ENCODE measurements at regions not wholly inside any gene's neighbourhood (a gene's known extent, or its start where the extent isn't known, plus 50 kb on each side); places are given as distances from the start of the nearest gene placed in this dataset.

DNA sequence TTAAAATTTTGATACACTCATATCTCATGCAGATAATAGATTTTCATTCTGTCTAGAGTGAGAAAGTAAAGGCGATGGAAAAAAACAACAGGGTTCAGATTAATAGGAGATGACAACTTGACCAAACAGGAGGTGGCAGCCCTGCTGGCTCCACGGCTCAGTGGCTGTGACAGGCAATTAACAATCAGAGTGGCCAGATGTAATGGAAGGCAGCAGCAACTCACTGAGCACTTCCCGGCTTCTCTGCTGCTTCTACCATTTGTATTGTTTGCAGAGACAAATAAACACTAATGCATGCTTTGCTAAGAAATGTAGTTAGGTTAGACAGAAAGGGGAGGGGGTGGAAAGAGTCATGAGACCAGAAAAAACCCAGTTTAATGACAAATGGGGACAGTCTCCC is 473.0 kb upstream of the SLC10A2 start:
- BruUV-seq (replicated peaks) = no TSS peak
- Histone ChIP-seq H3K9me3 (ENCODE audit: low read length) (no peaks in the 10 kb centered on the region), H3K36me3 (ENCODE audit: insufficient read depth, low read length) (no peaks in the 10 kb centered on the region)

DNA sequence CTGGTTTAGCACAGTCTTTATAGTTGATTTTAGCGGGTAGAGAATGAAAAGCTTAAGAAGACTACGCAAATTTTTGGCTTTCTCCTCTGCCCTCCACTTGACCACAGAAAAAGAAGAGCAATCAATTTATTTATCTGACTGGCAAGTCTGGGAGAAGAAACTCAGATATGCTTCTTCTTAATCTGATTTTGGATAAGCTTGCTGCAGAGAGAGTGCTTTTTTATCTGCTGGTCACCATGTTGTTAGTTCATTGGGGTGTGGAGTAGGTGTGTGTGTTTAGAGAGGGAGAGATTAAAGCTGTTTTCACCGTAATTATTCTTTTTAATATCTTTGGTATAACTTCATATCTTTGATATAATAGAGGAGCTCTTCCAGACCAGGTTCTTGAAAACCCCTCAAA is 471.4 kb upstream of the SLC10A2 start:
- intact Hi-C loops (cut with micrococcal nuclease; ENCODE audit: unreplicated experiment) = no loop called here
- no peaks in the 10 kb centered on the region for H4K20me1 ChIP-seq (ENCODE audit: insufficient read depth, low read length)
- POLR2A ChIA-PET = interaction anchor here (0.6 kb wide), 1 partner anchor 18 kb away, joined by 3 read pairs; no protein-coding TSS in a partner anchor
- H3K9me3 ChIP-seq (ENCODE audit: low read length) = no peaks in the 10 kb centered on the region
- H3K36me3 ChIP-seq (ENCODE audit: insufficient read depth, low read length) = no peaks in the 10 kb centered on the region
- CTCF ChIA-PET (ENCODE audit: unreplicated experiment) = no interaction called here
- H3K79me2 ChIP-seq (ENCODE audit: insufficient read depth, low read depth, low read length) = no peaks in the 10 kb centered on the region
- no peak overlapping the region for H3K27ac ChIP-seq (ENCODE audit: low read depth, low read length, poor library complexity, severe bottlenecking)
- DNase-seq (ENCODE audit: low spot score) = no peak
- TF ChIP-seq, protein P1, sequence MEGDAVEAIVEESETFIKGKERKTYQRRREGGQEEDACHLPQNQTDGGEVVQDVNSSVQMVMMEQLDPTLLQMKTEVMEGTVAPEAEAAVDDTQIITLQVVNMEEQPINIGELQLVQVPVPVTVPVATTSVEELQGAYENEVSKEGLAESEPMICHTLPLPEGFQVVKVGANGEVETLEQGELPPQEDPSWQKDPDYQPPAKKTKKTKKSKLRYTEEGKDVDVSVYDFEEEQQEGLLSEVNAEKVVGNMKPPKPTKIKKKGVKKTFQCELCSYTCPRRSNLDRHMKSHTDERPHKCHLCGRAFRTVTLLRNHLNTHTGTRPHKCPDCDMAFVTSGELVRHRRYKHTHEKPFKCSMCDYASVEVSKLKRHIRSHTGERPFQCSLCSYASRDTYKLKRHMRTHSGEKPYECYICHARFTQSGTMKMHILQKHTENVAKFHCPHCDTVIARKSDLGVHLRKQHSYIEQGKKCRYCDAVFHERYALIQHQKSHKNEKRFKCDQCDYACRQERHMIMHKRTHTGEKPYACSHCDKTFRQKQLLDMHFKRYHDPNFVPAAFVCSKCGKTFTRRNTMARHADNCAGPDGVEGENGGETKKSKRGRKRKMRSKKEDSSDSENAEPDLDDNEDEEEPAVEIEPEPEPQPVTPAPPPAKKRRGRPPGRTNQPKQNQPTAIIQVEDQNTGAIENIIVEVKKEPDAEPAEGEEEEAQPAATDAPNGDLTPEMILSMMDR (conservative IDR thresholded peaks at IDR 0.05; ENCODE audit: low read length) = no peak
- no peak for TF ChIP-seq EZH2phosphoT487 (IDR thresholded peaks at IDR 0.05; ENCODE audit: borderline replicate concordance, low read depth, low read length)
- H3K4me1 ChIP-seq (ENCODE audit: insufficient read depth, low read length, poor library complexity, severe bottlenecking) = no peaks in the 10 kb centered on the region
- no peak overlapping the region for H3K4me3 ChIP-seq (ENCODE audit: low read depth, low read length, poor library complexity, severe bottlenecking)
- H3K9me2 ChIP-seq (ENCODE audit: insufficient read depth, low read length) = no peaks in the 10 kb centered on the region
- no peak overlapping the region for H2AFZ ChIP-seq (ENCODE audit: low read length)
- H3K4me2 ChIP-seq (ENCODE audit: low read length) = no peak overlapping the region
- BruUV-seq (replicated peaks) = no TSS peak

More for the DNA sequence above, 473.0 kb upstream of the SLC10A2 start:
- H3K4me3 ChIP-seq (ENCODE audit: low read depth, low read length, poor library complexity, severe bottlenecking) = no peak overlapping the region
- H3K9me2 ChIP-seq (ENCODE audit: insufficient read depth, low read length) = no peaks in the 10 kb centered on the region
- intact Hi-C loops (cut with micrococcal nuclease; ENCODE audit: unreplicated experiment) = no loop called here
- no peaks in the 10 kb centered on the region for H4K20me1 ChIP-seq (ENCODE audit: insufficient read depth, low read length)
- H3K4me2 ChIP-seq (ENCODE audit: low read length) = no peak overlapping the region
- no peak for TF ChIP-seq EZH2phosphoT487 (IDR thresholded peaks at IDR 0.05; ENCODE audit: borderline replicate concordance, low read depth, low read length)
- TF ChIP-seq, protein P1 (conservative IDR thresholded peaks at IDR 0.05; ENCODE audit: low read length) = no peak
- H3K4me1 ChIP-seq (ENCODE audit: insufficient read depth, low read length, poor library complexity, severe bottlenecking) = no peaks in the 10 kb centered on the region
- H2AFZ ChIP-seq (ENCODE audit: low read length) = no peak overlapping the region
- ChIA-PET POLR2A (interaction anchor here (0.6 kb wide), 1 partner anchor 967 kb away, joined by 4 read pairs; no protein-coding TSS in a partner anchor), CTCF (ENCODE audit: unreplicated experiment) (no interaction called here)
- H3K79me2 ChIP-seq (ENCODE audit: insufficient read depth, low read depth, low read length) = no peaks in the 10 kb centered on the region
- no peak for DNase-seq (ENCODE audit: low spot score)
- no peak overlapping the region for H3K27ac ChIP-seq (ENCODE audit: low read depth, low read length, poor library complexity, severe bottlenecking)

DNA sequence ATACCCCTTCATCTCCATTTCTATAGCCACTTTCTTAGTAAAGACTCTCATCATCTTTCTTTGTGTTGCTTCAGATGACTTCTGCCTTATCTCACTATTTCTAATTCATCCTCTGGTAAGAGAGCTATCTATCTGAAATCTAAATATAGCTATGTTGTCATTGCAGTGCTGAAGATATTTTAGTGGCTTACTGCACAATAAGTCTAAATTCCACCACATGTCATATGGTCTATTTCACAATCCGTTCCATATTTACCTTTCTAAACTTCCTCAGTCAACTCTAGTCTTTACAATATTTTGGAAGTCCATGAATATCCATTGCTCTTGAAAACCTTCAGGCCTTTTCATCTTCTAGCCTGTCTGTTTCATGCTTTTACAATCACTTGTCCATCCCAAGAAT is 465.1 kb upstream of the SLC10A2 start:
- POLR2A ChIA-PET = interaction anchor here (1.1 kb wide), 1 partner anchor 20 kb away, joined by 3 read pairs; no protein-coding TSS in a partner anchor
- intact Hi-C loops (cut with micrococcal nuclease; ENCODE audit: unreplicated experiment) = no loop called here
- Histone ChIP-seq H2AFZ (ENCODE audit: low read length) (no peak overlapping the region), H3K9me2 (ENCODE audit: insufficient read depth, low read length) (no peaks in the 10 kb centered on the region), H3K79me2 (ENCODE audit: insufficient read depth, low read depth, low read length) (no peaks in the 10 kb centered on the region), H3K4me1 (ENCODE audit: insufficient read depth, low read length, poor library complexity, severe bottlenecking) (no peaks in the 10 kb centered on the region), H3K27ac (ENCODE audit: low read depth, low read length, poor library complexity, severe bottlenecking) (no peak overlapping the region), H4K20me1 (ENCODE audit: insufficient read depth, low read length) (no peaks in the 10 kb centered on the region), H3K4me3 (ENCODE audit: low read depth, low read length, poor library complexity, severe bottlenecking) (no peak overlapping the region), H3K36me3 (ENCODE audit: insufficient read depth, low read length) (no peaks in the 10 kb centered on the region), H3K9me3 (ENCODE audit: low read length) (no peaks in the 10 kb centered on the region), H3K4me2 (ENCODE audit: low read length) (no peak overlapping the region)
- DNase-seq (ENCODE audit: low spot score) = no peak
- CTCF ChIA-PET (ENCODE audit: unreplicated experiment) = no interaction called here
- no peak for TF ChIP-seq EZH2phosphoT487 (IDR thresholded peaks at IDR 0.05; ENCODE audit: borderline replicate concordance, low read depth, low read length)
- TF ChIP-seq, protein P1 (conservative IDR thresholded peaks at IDR 0.05; ENCODE audit: low read length) = no peak
- BruUV-seq (replicated peaks) = no TSS peak

Measured in OCI-LY7 (cell line).